SK-N-MC (cell line): ENCODE measurements at regions not wholly inside any gene's neighbourhood (a gene's known extent, or its start where the extent isn't known, plus 50 kb on each side); places are given as distances from the start of the nearest gene placed in this dataset.

Experiments used
- EZH2 ChIP-seq: fragments of 200-600 bp; sonication (generic); IDR thresholded peaks from one replicate; pipeline ENCODE4 v1.6.1; 2017; ENCODE audit warnings: antibody characterized with exemption
- POLR2AphosphoS5 ChIP-seq: IDR thresholded peaks from 2 replicates; pipeline ENCODE4 v1.6.1; 2012; ENCODE audit warnings: mild to moderate bottlenecking, low read depth, low read length, borderline replicate concordance

GRCh38 chr16:26742040-26742439, 324.7 kb upstream of the C16orf82 start:
- TF ChIP-seq POLR2AphosphoS5 (no peak), EZH2 (no peak)
